GM12878 (cell line): ENCODE measurements at regions not wholly inside any gene's neighbourhood (a gene's known extent, or its start where the extent isn't known, plus 50 kb on each side); places are given as distances from the start of the nearest gene placed in this dataset.

ENCODE experiments used
- ATAC-seq: fragments of 200-7000 bp; cut with Tn5 transposase; 3 replicates; pipeline ENCODE4 v1.9.1; 2020; ENCODE audit warnings: mild to moderate bottlenecking, moderate library complexity
- BruUV-seq: library from RNA; stranded (reverse); fragments of 400-500 nt; replicated peaks from 2 replicates; lab custom pipeline; 2021; lab: Mats Ljungman, UMichigan
- CTCF ChIA-PET: fragments of 300-600 bp; sonication (Branson Sonifier 250); formaldehyde crosslinking; extraction: SDS; loops from one replicate; lab custom pipeline; 2021; ENCODE audit warnings: inconsistent platforms; lab: Yijun Ruan, JAX
- POLR2A ChIA-PET: fragments of 350-600 bp; formaldehyde crosslinking; extraction: SDS; loops from one replicate; lab custom pipeline; 2021; ENCODE audit warnings: inconsistent platforms; lab: Charles Lee
- RAD21 ChIA-PET: fragments of 300-600 bp; sonication (Branson Sonifier 250); formaldehyde crosslinking; loops from one replicate; lab custom pipeline; 2023; ENCODE audit warnings: antibody characterized with exemption; ENCODE audit not compliant: unreplicated experiment; lab: Charles Lee
- SMC1A ChIA-PET: fragments of 300-600 bp; sonication (Branson Sonifier 250); formaldehyde crosslinking; loops from one replicate; lab custom pipeline; 2023; ENCODE audit not compliant: unreplicated experiment, uncharacterized antibody; lab: Charles Lee
- DNase-seq: peaks from one replicate; pipeline ENCODE4 v3.0.0-alpha.2; 2011; ENCODE audit warnings: low read depth, low spot score
- FAIRE-seq: peaks from 3 replicates; lab custom pipeline; 2011; peaks lifted over from hg19 to GRCh38; lab: Jason Lieb, UNC
- H2AFZ ChIP-seq: 2 replicates; pipeline ENCODE4 v1.6.0; 2011; ENCODE audit warnings: low read depth, low read length, control low read depth; ENCODE audit not compliant: control insufficient read depth
- H3K27ac ChIP-seq: 2 replicates; pipeline ENCODE4 v1.5.1; 2011; ENCODE audit warnings: control low read depth; ENCODE audit not compliant: control insufficient read depth, insufficient read depth
- H3K27me3 ChIP-seq, 2 experiments: replicated peaks in 1 of 2; 2 replicates each; pipeline versions ENCODE4 v1.6.0 to v1.6.1; 2011; ENCODE audit warnings: low read length in 1 of 2; ENCODE audit not compliant: control insufficient read depth in 2 of 2, insufficient read depth in 2 of 2
- H3K36me3 ChIP-seq, 2 experiments: 2 replicates each; pipeline ENCODE4 v1.5.1; 2011; ENCODE audit warnings: low read length in 1 of 2; ENCODE audit not compliant: control insufficient read depth in 2 of 2, insufficient read depth in 2 of 2
- H3K4me1 ChIP-seq: 2 replicates; pipeline ENCODE4 v1.6.1; 2011; ENCODE audit warnings: mild to moderate bottlenecking, low read length, moderate library complexity, mixed read lengths; ENCODE audit not compliant: control insufficient read depth, insufficient read depth
- H3K4me2 ChIP-seq: 2 replicates; pipeline ENCODE4 v1.6.0; 2011; ENCODE audit warnings: control low read depth; ENCODE audit not compliant: control insufficient read depth, insufficient read depth
- H3K4me3 ChIP-seq: fragments of 200-600 bp; sonication (generic); 2 replicates; pipeline ENCODE4 v1.5.1; 2016
- H3K79me2 ChIP-seq: 2 replicates; pipeline ENCODE4 v1.6.0; 2011; ENCODE audit warnings: low read length; ENCODE audit not compliant: control insufficient read depth, insufficient read depth
- H3K9ac ChIP-seq: 2 replicates; pipeline ENCODE4 v1.8.0; 2011; ENCODE audit warnings: low read length, control low read depth, mixed read lengths; ENCODE audit not compliant: control insufficient read depth, insufficient read depth
- H3K9me3 ChIP-seq: replicated peaks from 3 replicates; pipeline ENCODE4 v1.5.1; 2011; ENCODE audit warnings: mild to moderate bottlenecking, low read length; ENCODE audit not compliant: control insufficient read depth, insufficient read depth
- H4K20me1 ChIP-seq: 2 replicates; pipeline ENCODE4 v1.6.0; 2011; ENCODE audit not compliant: control insufficient read depth, insufficient read depth
- ATF2 ChIP-seq: IDR thresholded peaks from 2 replicates; pipeline ENCODE4 v1.6.1; 2012; ENCODE audit warnings: low read length, inconsistent platforms
- CHD4 ChIP-seq: fragments of 200-600 bp; sonication (generic); IDR thresholded peaks from 2 replicates; pipeline ENCODE4 v1.6.1; 2016; ENCODE audit warnings: mild to moderate bottlenecking
- DPF2 ChIP-seq: fragments of 450-650 bp; IDR thresholded peaks from 2 replicates; pipeline ENCODE4 v1.6.1; 2017; ENCODE audit warnings: mild to moderate bottlenecking
- E2F4 ChIP-seq: IDR thresholded peaks from 2 replicates; pipeline ENCODE4 v1.6.1; 2012; ENCODE audit warnings: low read depth, low read length, improper control_type of control experiment
- GABPA ChIP-seq: IDR thresholded peaks from 2 replicates; pipeline ENCODE4 v1.6.1; 2014; ENCODE audit warnings: antibody characterized with exemption, low read depth, mild to moderate bottlenecking, inconsistent platforms
- HCFC1 ChIP-seq: fragments of 150-350 bp; IDR thresholded peaks from 2 replicates; pipeline ENCODE4 v1.6.1; 2014; ENCODE audit warnings: low read length
- IKZF1 ChIP-seq: fragments of 450-650 bp; conservative IDR thresholded peaks from 2 replicates; pipeline ENCODE4 v1.6.1; 2017; ENCODE audit warnings: antibody characterized with exemption, mild to moderate bottlenecking
- IRF5 ChIP-seq: fragments of 450-650 bp; IDR thresholded peaks from 2 replicates; pipeline ENCODE4 v1.6.1; 2017; ENCODE audit warnings: borderline replicate concordance
- JUND ChIP-seq: IDR thresholded peaks from 2 replicates; pipeline ENCODE4 v1.6.1; 2012; ENCODE audit warnings: low read depth, mild to moderate bottlenecking, low read length, improper control_type of control experiment, moderate library complexity
- LARP7 ChIP-seq: fragments of 450-650 bp; IDR thresholded peaks from 2 replicates; pipeline ENCODE4 v1.6.1; 2017; ENCODE audit warnings: mild to moderate bottlenecking
- NR2F1 ChIP-seq: fragments of 450-650 bp; conservative IDR thresholded peaks from 2 replicates; pipeline ENCODE4 v1.6.1; 2017; ENCODE audit warnings: mild to moderate bottlenecking
- NRF1 ChIP-seq: conservative IDR thresholded peaks from 2 replicates; pipeline ENCODE4 v1.6.1; 2011; ENCODE audit warnings: mild to moderate bottlenecking, low read depth, low read length, improper control_type of control experiment
- SIN3A ChIP-seq: IDR thresholded peaks from 2 replicates; pipeline ENCODE4 v1.6.1; 2012; ENCODE audit warnings: low read depth, low read length, improper control_type of control experiment
- SMAD1 ChIP-seq: fragments of 450-650 bp; IDR thresholded peaks from 2 replicates; pipeline ENCODE4 v1.6.1; 2018; ENCODE audit warnings: mild to moderate bottlenecking, low read depth; ENCODE audit not compliant: partially characterized antibody
- SMAD5 ChIP-seq: IDR thresholded peaks from 2 replicates; pipeline ENCODE4 v1.6.1; 2016; ENCODE audit warnings: antibody characterized with exemption, low read depth
- SP1 ChIP-seq: IDR thresholded peaks from one replicate; pipeline ENCODE4 v1.6.1; 2011; ENCODE audit warnings: low read depth, low read length
- TARDBP ChIP-seq: IDR thresholded peaks from 2 replicates; pipeline ENCODE4 v1.6.1; 2016; ENCODE audit warnings: borderline replicate concordance
- WGBS: methylation state at CpG from one replicate; pipeline ENCODE4 v1.1.6; 2016; ENCODE audit warnings: low lambda C conversion rate; ENCODE audit not compliant: insufficient replicate concordance, insufficient coverage; ENCODE audit errors: missing lambda C conversion rate; 5-methylcytosine and 5-hydroxymethylcytosine counted together
- in situ Hi-C: fragments of 300-500 bp; cut with MboI; formaldehyde crosslinking; loops from 9 replicates; pipeline ENCODE4 v1.14.3; 2018; ENCODE audit warnings: mixed read lengths
- intact Hi-C: fragments of 100-400 bp; cut with micrococcal nuclease; formaldehyde crosslinking; loops from one replicate; pipeline ENCODE4 v1.14.2; 2022; ENCODE audit not compliant: unreplicated experiment
- TF ChIP-seq, protein P1 (sequence below): fragments of 450-650 bp; IDR thresholded peaks from 2 replicates; pipeline ENCODE4 v1.6.1; 2017; ENCODE audit warnings: low read depth, mild to moderate bottlenecking, moderate library complexity
- TF ChIP-seq, protein P2 (sequence below): fragments of 450-650 bp; IDR thresholded peaks from 2 replicates; pipeline ENCODE4 v1.6.1; 2018; ENCODE audit warnings: borderline replicate concordance, mild to moderate bottlenecking; ENCODE audit not compliant: partially characterized antibody

DNA sequence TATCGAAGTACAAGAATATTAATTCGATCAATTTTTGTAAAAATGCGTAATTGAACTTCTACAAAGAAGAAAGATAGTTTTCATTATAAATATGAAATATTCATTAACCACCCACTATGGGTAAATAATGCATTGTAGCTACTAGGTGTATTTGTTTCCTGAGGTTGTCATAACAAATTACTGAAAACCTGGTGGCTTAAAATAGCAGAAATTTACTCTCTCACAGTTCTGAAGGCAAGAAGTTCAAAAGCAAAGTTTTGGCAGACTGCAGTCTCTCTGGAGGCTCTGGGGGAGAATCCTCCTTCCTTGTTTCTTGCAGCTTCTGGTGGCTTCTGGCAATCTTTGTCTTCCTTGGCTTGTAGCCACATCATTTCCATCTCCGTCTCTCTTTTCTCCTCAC, 99.2 kb upstream of the MIR17HG start:
- BruUV-seq: no TSS peak
- no peak overlapping the region for H3K27ac ChIP-seq
- WGBS: 4% methylated on average over 4 of the region's 4 CpGs
- ChIA-PET RAD21 (interaction anchor here (0.9 to 2.0 kb wide), 7 partner anchors 11 to 170 kb away, joined by 3 to 9 read pairs (median 4); no protein-coding TSS in a partner anchor), POLR2A (no interaction called here), SMC1A (interaction anchor here (0.6 to 2.6 kb wide), 9 partner anchors 19 to 172 kb away, joined by 3 to 19 read pairs (median 3); no protein-coding TSS in a partner anchor), CTCF (interaction anchor here (0.5 to 2.7 kb wide), 12 partner anchors 10 to 193 kb away, joined by 3 to 15 read pairs (median 4); no protein-coding TSS in a partner anchor)
- H3K36me3 ChIP-seq: no peaks in the 10 kb centered on the region
- H3K4me2 ChIP-seq: no peak overlapping the region
- no peak overlapping the region for H3K4me3 ChIP-seq
- peaks cover 0 to 7% of the 10 kb centered on the region in 2 experiments; a peak in 3 of 4 replicates for H3K27me3 ChIP-seq
- ATAC-seq (no peak), FAIRE-seq (no peak), DNase-seq (no peak)
- in situ Hi-C loops (no loop called here), intact Hi-C loops (loop anchor here (5.0 kb wide), 1 partner anchor 171 kb away; no protein-coding TSS in a partner anchor)
- H2AFZ ChIP-seq: no peak overlapping the region
- H3K79me2 ChIP-seq: no peaks in the 10 kb centered on the region
- H3K4me1 ChIP-seq: no peaks in the 10 kb centered on the region
- TF ChIP-seq DPF2 (no peak), CHD4 (no peak), NRF1 (no peak), IRF5 (no peak), HCFC1 (no peak), ATF2 (no peak), JUND (no peak), NR2F1 (no peak), IKZF1 (no peak), SMAD5 (no peak), E2F4 (no peak), LARP7 (no peak), GABPA (no peak), TARDBP (no peak), SP1 (no peak), SIN3A (no peak), SMAD1 (no peak)
- TF ChIP-seq, protein P1, sequence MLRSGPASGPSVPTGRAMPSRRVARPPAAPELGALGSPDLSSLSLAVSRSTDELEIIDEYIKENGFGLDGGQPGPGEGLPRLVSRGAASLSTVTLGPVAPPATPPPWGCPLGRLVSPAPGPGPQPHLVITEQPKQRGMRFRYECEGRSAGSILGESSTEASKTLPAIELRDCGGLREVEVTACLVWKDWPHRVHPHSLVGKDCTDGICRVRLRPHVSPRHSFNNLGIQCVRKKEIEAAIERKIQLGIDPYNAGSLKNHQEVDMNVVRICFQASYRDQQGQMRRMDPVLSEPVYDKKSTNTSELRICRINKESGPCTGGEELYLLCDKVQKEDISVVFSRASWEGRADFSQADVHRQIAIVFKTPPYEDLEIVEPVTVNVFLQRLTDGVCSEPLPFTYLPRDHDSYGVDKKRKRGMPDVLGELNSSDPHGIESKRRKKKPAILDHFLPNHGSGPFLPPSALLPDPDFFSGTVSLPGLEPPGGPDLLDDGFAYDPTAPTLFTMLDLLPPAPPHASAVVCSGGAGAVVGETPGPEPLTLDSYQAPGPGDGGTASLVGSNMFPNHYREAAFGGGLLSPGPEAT: no peak
- TF ChIP-seq, protein P2, sequence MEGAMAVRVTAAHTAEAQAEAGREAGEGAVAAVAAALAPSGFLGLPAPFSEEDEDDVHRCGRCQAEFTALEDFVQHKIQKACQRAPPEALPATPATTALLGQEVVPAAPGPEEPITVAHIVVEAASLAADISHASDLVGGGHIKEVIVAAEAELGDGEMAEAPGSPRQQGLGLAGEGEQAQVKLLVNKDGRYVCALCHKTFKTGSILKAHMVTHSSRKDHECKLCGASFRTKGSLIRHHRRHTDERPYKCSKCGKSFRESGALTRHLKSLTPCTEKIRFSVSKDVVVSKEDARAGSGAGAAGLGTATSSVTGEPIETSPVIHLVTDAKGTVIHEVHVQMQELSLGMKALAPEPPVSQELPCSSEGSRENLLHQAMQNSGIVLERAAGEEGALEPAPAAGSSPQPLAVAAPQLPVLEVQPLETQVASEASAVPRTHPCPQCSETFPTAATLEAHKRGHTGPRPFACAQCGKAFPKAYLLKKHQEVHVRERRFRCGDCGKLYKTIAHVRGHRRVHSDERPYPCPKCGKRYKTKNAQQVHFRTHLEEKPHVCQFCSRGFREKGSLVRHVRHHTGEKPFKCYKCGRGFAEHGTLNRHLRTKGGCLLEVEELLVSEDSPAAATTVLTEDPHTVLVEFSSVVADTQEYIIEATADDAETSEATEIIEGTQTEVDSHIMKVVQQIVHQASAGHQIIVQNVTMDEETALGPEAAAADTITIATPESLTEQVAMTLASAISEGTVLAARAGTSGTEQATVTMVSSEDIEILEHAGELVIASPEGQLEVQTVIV: no peak
- no peaks in the 10 kb centered on the region for H4K20me1 ChIP-seq
- no peak overlapping the region for H3K9ac ChIP-seq
- H3K9me3 ChIP-seq: no peaks in the 10 kb centered on the region
